GOT3 (cell line): ENCODE measurements at regions not wholly inside any gene's neighbourhood (a gene's known extent, or its start where the extent isn't known, plus 50 kb on each side); places are given as distances from the start of the nearest gene placed in this dataset.

Experiments used
- DNase-seq: peaks from one replicate; lab custom pipeline; 2025; ENCODE audit warnings: mixed read lengths; lab: John Stamatoyannopoulos, UW

- DNase-seq, result no peak
These were observed 148.8 kb downstream of the INO80D start for GRCh38 chr2:205937211-205937610.

- no peak for DNase-seq
These were observed 149.5 kb downstream of the INO80D start for GRCh38 chr2:205936446-205936845.

- DNase-seq, result no peak
These were observed 151.5 kb downstream of the INO80D start for GRCh38 chr2:205934443-205934842.

GRCh38 chr2:205932861-205933260 lies 153.1 kb downstream of the INO80D start:
- no peak for DNase-seq

- no peak for DNase-seq
These were observed 154.6 kb downstream of the INO80D start for GRCh38 chr2:205931388-205931787.

- DNase-seq, result no peak
These were observed 155.8 kb downstream of the INO80D start for GRCh38 chr2:205930209-205930608.

GRCh38 chr2:205929246-205929942 lies 156.6 kb downstream of the INO80D start:
- DNase-seq, result no peak

GRCh38 chr2:205925373-205926337 lies 160.3 kb downstream of the INO80D start:
- peak; percentile 23 for DNase-seq

GRCh38 chr2:205924676-205925075 lies 161.3 kb downstream of the INO80D start:
- no peak for DNase-seq

- no peak for DNase-seq
These were observed 170.8 kb downstream of the INO80D start for GRCh38 chr2:205915130-205915524.

GRCh38 chr2:205914213-205915129 lies 171.5 kb downstream of the INO80D start:
- no peak for DNase-seq

- DNase-seq, result no peak
These were observed 172.3 kb downstream of the INO80D start for GRCh38 chr2:205913668-205914067.

GRCh38 chr2:205911306-205911705 lies 174.7 kb downstream of the INO80D start:
- DNase-seq, result no peak

- DNase-seq, result no peak
These were observed 176.8 kb downstream of the INO80D start for GRCh38 chr2:205909184-205909572.

- DNase-seq, result no peak
These were observed 177.5 kb downstream of the INO80D start for GRCh38 chr2:205908212-205909183.

- DNase-seq, result no peak
These were observed 179.6 kb downstream of the INO80D start for GRCh38 chr2:205906419-205906818.

GRCh38 chr2:205905576-205905975 lies 180.4 kb downstream of the INO80D start:
- no peak for DNase-seq

- no peak for DNase-seq
These were observed 181.1 kb downstream of the INO80D start for GRCh38 chr2:205904873-205905272.

- DNase-seq, result no peak
These were observed 182.3 kb downstream of the INO80D start for GRCh38 chr2:205903549-205904129.

- DNase-seq, result no peak
These were observed 183.1 kb downstream of the INO80D start for GRCh38 chr2:205902900-205903237.
